Adrenal gland (tissue), 5 donors: ENCODE measurements at regions not wholly inside any gene's neighbourhood (a gene's known extent, or its start where the extent isn't known, plus 50 kb on each side); places are given as distances from the start of the nearest gene placed in this dataset.
"Not testable (repeated sequence)": the region's sequence is repeated elsewhere in the genome, so short reads cannot be mapped to it uniquely, and the experiment has no call there.

ENCODE experiments used
- POLR2A ChIP-seq, 2 donors: fragments of 450-650 bp; IDR thresholded peaks; one replicate each; pipeline ENCODE4 v1.6.1; 2017; ENCODE audit warnings: antibody characterized with exemption in 2 of 2, mild to moderate bottlenecking in 2 of 2, moderate library complexity in 1 of 2
- TF ChIP-seq, protein P1 (sequence below), 6 experiments: fragments of 450-650 bp in 4 of 6; fragments of 200-600 bp in 2 of 6; sonication (generic) in 1 of 6; IDR thresholded peaks; 1 replicate in 5 of 6; 2 replicates in 1 of 6; pipeline versions ENCODE4 v1.5.1 to v1.8.0; 2016 to 2021; ENCODE audit warnings: antibody characterized with exemption in 6 of 6, mild to moderate bottlenecking in 2 of 6, moderate library complexity in 1 of 6
- donor health status: DM: no; HTN: no; CAD: no.

DNA sequence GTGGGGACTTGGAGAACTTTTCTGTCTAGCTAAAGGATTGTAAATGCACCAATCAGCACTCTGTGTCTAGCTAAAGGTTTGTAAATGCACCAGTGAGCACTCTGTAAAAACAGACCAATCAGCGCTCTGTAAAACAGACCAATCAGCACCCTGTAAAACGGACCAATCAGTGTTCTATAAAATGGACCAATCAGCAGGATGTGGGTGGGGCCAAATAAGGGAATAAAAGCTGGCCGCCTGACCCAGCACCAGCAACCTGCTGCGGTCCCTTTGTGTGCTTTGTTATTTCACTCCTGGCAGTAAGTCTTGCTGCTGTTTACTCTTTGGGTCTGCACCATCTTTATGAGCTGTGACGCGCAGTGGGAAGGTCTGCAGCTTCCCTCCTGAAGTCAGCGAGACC is 67.8 kb upstream of the JADE1 start:
- TF ChIP-seq, protein P1, sequence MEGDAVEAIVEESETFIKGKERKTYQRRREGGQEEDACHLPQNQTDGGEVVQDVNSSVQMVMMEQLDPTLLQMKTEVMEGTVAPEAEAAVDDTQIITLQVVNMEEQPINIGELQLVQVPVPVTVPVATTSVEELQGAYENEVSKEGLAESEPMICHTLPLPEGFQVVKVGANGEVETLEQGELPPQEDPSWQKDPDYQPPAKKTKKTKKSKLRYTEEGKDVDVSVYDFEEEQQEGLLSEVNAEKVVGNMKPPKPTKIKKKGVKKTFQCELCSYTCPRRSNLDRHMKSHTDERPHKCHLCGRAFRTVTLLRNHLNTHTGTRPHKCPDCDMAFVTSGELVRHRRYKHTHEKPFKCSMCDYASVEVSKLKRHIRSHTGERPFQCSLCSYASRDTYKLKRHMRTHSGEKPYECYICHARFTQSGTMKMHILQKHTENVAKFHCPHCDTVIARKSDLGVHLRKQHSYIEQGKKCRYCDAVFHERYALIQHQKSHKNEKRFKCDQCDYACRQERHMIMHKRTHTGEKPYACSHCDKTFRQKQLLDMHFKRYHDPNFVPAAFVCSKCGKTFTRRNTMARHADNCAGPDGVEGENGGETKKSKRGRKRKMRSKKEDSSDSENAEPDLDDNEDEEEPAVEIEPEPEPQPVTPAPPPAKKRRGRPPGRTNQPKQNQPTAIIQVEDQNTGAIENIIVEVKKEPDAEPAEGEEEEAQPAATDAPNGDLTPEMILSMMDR (IDR thresholded peaks at IDR 0.05): not testable (repeated sequence)
- not testable (repeated sequence) for TF ChIP-seq POLR2A (IDR thresholded peaks at IDR 0.05)
